DOHH2 (cell line): ENCODE measurements at regions not wholly inside any gene's neighbourhood (a gene's known extent, or its start where the extent isn't known, plus 50 kb on each side); places are given as distances from the start of the nearest gene placed in this dataset.

ENCODE experiments used
- H3F3A ChIP-seq: fragments of 200-600 bp; sonication (generic), shearing (Covaris generic); 2 replicates; pipeline ENCODE4 v1.6.0; 2016; ENCODE audit warnings: antibody characterized with exemption, mild to moderate bottlenecking; ENCODE audit not compliant: control insufficient read depth, insufficient read depth
- H3K27ac ChIP-seq: fragments of 200-600 bp; sonication (generic); 2 replicates; pipeline ENCODE4 v1.5.1; 2014; ENCODE audit warnings: low read depth, mild to moderate bottlenecking, low read length, moderate library complexity
- H3K27me3 ChIP-seq: fragments of 200-600 bp; sonication (generic); 2 replicates; pipeline ENCODE4 v1.6.1; 2014; ENCODE audit warnings: mild to moderate bottlenecking, low read length, mixed read lengths; ENCODE audit not compliant: control insufficient read depth
- H3K36me3 ChIP-seq: fragments of 200-600 bp; sonication (generic); 2 replicates; pipeline ENCODE4 v1.6.1; 2014; ENCODE audit warnings: mild to moderate bottlenecking, low read length, moderate library complexity, mixed read lengths; ENCODE audit not compliant: control insufficient read depth
- H3K4me1 ChIP-seq: fragments of 200-600 bp; sonication (generic); 2 replicates; pipeline ENCODE4 v1.6.1; 2014; ENCODE audit warnings: mild to moderate bottlenecking, low read length, mixed read lengths; ENCODE audit not compliant: control insufficient read depth
- H3K4me2 ChIP-seq: fragments of 200-600 bp; sonication (generic); 2 replicates; pipeline ENCODE4 v1.6.0; 2014; ENCODE audit warnings: mild to moderate bottlenecking, low read length, moderate library complexity
- H3K4me3 ChIP-seq: fragments of 200-600 bp; sonication (generic); 2 replicates; pipeline ENCODE4 v1.5.1; 2014; ENCODE audit warnings: mild to moderate bottlenecking, low read length, mixed read lengths
- H3K79me2 ChIP-seq: fragments of 200-600 bp; sonication (generic); 2 replicates; pipeline ENCODE4 v1.6.1; 2014; ENCODE audit warnings: mild to moderate bottlenecking, low read length, mixed read lengths; ENCODE audit not compliant: control insufficient read depth
- H3K9me2 ChIP-seq: fragments of 200-600 bp; sonication (generic); replicated peaks from 2 replicates; pipeline ENCODE4 v1.6.1; 2014; ENCODE audit warnings: mild to moderate bottlenecking, low read length, mixed read lengths; ENCODE audit not compliant: control insufficient read depth
- H3K9me3 ChIP-seq: fragments of 200-600 bp; sonication (generic); 2 replicates; pipeline ENCODE4 v1.6.1; 2014; ENCODE audit warnings: antibody characterized with exemption, low read length, mixed read lengths; ENCODE audit not compliant: control insufficient read depth, insufficient read depth
- H4K20me1 ChIP-seq: fragments of 200-600 bp; sonication (generic); 2 replicates; pipeline ENCODE4 v1.6.0; 2014; ENCODE audit warnings: low read depth, mild to moderate bottlenecking, antibody characterized with exemption, low read length, moderate library complexity; ENCODE audit not compliant: control insufficient read depth, insufficient read depth
- EZH2phosphoT487 ChIP-seq: fragments of 200-600 bp; sonication (generic); IDR thresholded peaks from 2 replicates; pipeline ENCODE4 v1.6.1; 2017; ENCODE audit warnings: borderline replicate concordance, mild to moderate bottlenecking, antibody characterized with exemption, low read length, moderate library complexity, mixed read lengths
- TF ChIP-seq, protein P1 (sequence below): fragments of 200-600 bp; sonication (generic); IDR thresholded peaks from one replicate; pipeline ENCODE4 v1.5.1; 2014; ENCODE audit warnings: antibody characterized with exemption, mild to moderate bottlenecking, low read depth, low read length; ENCODE audit not compliant: poor library complexity, severe bottlenecking

DNA sequence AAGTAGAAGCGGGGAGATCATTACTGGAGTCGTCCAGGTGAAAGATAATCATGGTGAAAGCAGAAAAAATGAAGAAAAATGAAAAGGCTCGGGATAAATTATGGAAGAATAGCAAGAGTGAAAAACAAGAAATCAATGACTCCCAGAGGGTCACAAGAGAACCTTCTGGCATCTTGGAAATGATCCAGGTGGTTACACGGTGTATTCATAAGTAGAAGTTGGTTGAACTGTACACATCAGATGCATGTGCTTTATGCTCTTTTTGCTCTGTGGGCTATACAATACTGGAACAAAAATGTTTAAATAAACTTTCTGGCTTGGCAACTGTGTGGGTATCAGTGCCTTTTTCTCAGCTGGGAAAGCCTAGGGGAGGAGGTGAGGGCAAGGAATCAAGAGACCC is 348.9 kb downstream of the RND3 start:
- TF ChIP-seq, protein P1, sequence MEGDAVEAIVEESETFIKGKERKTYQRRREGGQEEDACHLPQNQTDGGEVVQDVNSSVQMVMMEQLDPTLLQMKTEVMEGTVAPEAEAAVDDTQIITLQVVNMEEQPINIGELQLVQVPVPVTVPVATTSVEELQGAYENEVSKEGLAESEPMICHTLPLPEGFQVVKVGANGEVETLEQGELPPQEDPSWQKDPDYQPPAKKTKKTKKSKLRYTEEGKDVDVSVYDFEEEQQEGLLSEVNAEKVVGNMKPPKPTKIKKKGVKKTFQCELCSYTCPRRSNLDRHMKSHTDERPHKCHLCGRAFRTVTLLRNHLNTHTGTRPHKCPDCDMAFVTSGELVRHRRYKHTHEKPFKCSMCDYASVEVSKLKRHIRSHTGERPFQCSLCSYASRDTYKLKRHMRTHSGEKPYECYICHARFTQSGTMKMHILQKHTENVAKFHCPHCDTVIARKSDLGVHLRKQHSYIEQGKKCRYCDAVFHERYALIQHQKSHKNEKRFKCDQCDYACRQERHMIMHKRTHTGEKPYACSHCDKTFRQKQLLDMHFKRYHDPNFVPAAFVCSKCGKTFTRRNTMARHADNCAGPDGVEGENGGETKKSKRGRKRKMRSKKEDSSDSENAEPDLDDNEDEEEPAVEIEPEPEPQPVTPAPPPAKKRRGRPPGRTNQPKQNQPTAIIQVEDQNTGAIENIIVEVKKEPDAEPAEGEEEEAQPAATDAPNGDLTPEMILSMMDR = no peak
- TF ChIP-seq EZH2phosphoT487 = no peak
- no peak overlapping the region for H3K4me2 ChIP-seq

DNA sequence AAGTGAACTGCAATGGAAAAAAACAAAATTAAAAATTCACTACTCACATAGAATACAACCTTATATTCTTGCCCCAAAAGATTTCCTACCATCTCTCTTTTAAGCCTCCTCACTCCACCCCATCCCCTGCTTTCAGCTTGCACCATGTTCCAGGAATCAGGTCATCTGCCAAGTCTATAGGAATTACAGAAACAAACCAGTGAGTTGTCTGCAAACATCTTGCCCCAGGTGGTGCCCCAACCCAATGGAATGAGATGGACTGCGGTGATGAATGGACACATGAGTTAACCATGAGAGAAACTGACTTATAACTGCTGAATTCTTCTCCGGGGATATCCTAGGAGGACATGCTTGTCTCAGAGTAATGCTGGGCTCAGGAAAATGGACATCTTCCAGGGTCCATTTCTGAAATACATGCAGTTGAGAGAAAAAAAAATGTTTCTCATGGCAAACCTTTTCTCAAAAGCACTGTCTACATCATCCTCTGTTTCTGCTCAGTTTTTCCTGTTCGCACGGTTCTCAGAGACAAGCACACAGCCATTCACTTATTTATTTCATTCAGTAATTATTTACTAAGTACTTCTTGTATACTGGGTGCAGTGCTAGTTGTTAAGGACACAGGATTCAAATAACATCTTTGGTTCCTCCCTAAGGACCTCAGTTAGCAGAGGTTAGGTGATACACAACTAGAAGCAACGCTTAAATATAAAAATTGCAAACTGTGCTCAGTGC is 350.0 kb downstream of the RND3 start:
- Histone ChIP-seq H3K9me3 (no peaks in the 10 kb centered on the region), H3K36me3 (no peaks in the 10 kb centered on the region), H3K9me2 (no peaks in the 10 kb centered on the region), H3K4me2 (no peak overlapping the region), H3K79me2 (no peaks in the 10 kb centered on the region), H3K4me1 (peaks cover 13% of the 10 kb centered on the region), H4K20me1 (no peaks in the 10 kb centered on the region), H3K27ac (no peak overlapping the region), H3K27me3 (no peaks in the 10 kb centered on the region), H3F3A (no peaks in the 10 kb centered on the region), H3K4me3 (no peak overlapping the region)
- no peak for TF ChIP-seq EZH2phosphoT487
- TF ChIP-seq, protein P1 = no peak

More for the DNA sequence above, 348.9 kb downstream of the RND3 start:
- Histone ChIP-seq H3K79me2 (no peaks in the 10 kb centered on the region), H3K4me1 (peaks cover 13% of the 10 kb centered on the region), H3K9me2 (no peaks in the 10 kb centered on the region), H3K27me3 (no peaks in the 10 kb centered on the region), H3K36me3 (no peaks in the 10 kb centered on the region), H3F3A (no peaks in the 10 kb centered on the region), H3K4me3 (no peak overlapping the region), H3K9me3 (no peaks in the 10 kb centered on the region), H3K27ac (no peak overlapping the region), H4K20me1 (no peaks in the 10 kb centered on the region)

- no peak overlapping the region for H3K27ac ChIP-seq
Measured at GRCh38 chr2:150136893-150137292, 350.6 kb downstream of the RND3 start.

More at GRCh38 chr2:150136893-150137292, 350.6 kb downstream of the RND3 start:
- no peak overlapping the region for H3K4me2 ChIP-seq
- no peak overlapping the region for H3K4me3 ChIP-seq
- H3K9me2 ChIP-seq = no peaks in the 10 kb centered on the region
- H3K79me2 ChIP-seq = no peaks in the 10 kb centered on the region
- H3F3A ChIP-seq = no peaks in the 10 kb centered on the region
- peaks cover 12% of the 10 kb centered on the region for H3K4me1 ChIP-seq
- no peaks in the 10 kb centered on the region for H3K27me3 ChIP-seq
- no peaks in the 10 kb centered on the region for H4K20me1 ChIP-seq
- H3K9me3 ChIP-seq = no peaks in the 10 kb centered on the region
- TF ChIP-seq EZH2phosphoT487 = no peak
- TF ChIP-seq, protein P1 = no peak
- H3K36me3 ChIP-seq = no peaks in the 10 kb centered on the region
